ENCODE measurements at regions not wholly inside any gene's neighbourhood (a gene's known extent, or its start where the extent isn't known, plus 50 kb on each side); places are given as distances from the start of the nearest gene placed in this dataset.

DNA sequence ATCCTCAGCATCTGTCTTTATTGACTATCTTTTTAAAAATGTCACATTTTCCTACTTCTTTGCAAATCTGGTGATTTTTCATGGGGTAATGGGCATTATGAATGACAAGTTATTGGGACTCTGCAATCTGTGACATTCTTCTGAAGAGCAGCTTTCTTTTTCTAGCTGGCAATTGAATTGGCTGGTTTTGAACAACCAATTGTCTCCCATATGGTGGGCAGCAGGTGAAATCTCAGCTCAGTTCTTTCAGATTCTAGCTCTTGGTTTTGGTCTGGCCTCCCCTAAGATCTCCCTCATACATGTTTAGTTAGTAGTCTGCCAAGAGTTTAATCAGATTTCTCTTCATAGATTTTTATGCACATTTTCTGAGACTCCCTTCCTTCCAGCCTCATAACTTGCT is 107.9 kb upstream of the EPB41L3 start:
- no peak for DNase-seq
- no peaks in the 10 kb centered on the region for H3K4me1 ChIP-seq (ENCODE audit: control insufficient read depth, insufficient read depth, low read length)
- H3K4me3 ChIP-seq (ENCODE audit: low read length) = no peak overlapping the region
- no peak overlapping the region for H3K27ac ChIP-seq (ENCODE audit: low read length)
- no peaks in the 10 kb centered on the region for H3K27me3 ChIP-seq (ENCODE audit: control insufficient read depth, insufficient read depth, low read length)
- H3K9me3 ChIP-seq (replicated peaks; ENCODE audit: control insufficient read depth, low read depth, low read length) = no peaks in the 10 kb centered on the region
- H3K36me3 ChIP-seq (ENCODE audit: control insufficient read depth, insufficient read depth, low read length) = no peaks in the 10 kb centered on the region

GRCh38 chr18:5649439-5649838 is 105.6 kb upstream of the EPB41L3 start:
- Histone ChIP-seq H3K27me3 (ENCODE audit: control insufficient read depth, insufficient read depth, low read length) (no peaks in the 10 kb centered on the region), H3K9me3 (replicated peaks; ENCODE audit: control insufficient read depth, low read depth, low read length) (no peaks in the 10 kb centered on the region), H3K36me3 (ENCODE audit: control insufficient read depth, insufficient read depth, low read length) (no peaks in the 10 kb centered on the region), H3K4me3 (ENCODE audit: low read length) (no peak overlapping the region), H3K27ac (ENCODE audit: low read length) (no peak overlapping the region), H3K4me1 (ENCODE audit: control insufficient read depth, insufficient read depth, low read length) (no peaks in the 10 kb centered on the region)
- WGBS (ENCODE audit: insufficient coverage) = 93% methylated on average over 4 of the region's 8 CpGs
- no peak for DNase-seq

DNA sequence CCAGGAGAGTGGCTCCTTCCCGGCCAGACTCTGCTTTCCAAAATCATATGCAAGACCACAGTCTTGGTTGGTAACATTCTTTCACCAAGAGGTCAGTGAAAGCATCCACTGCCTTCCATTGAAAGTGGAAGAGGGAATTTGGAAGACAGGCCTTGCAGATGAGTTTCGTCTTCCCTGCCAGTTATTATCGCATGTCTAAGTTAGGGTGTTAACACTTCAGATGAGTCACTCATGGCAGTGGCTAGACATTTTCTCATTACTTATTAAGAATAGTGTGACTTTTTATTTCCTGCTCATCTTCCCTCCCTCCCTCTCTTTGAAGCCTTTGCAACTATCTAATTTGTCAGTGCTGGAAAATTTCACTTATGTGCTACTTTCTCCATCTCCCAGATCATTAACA is 102.9 kb upstream of the EPB41L3 start:
- no peak overlapping the region for H3K4me3 ChIP-seq (ENCODE audit: low read length)
- H3K27ac ChIP-seq (ENCODE audit: low read length) = no peak overlapping the region
- no peaks in the 10 kb centered on the region for H3K4me1 ChIP-seq (ENCODE audit: control insufficient read depth, insufficient read depth, low read length)
- no peaks in the 10 kb centered on the region for H3K27me3 ChIP-seq (ENCODE audit: control insufficient read depth, insufficient read depth, low read length)
- WGBS (ENCODE audit: insufficient coverage) = 70% methylated on average over 2 of the region's 3 CpGs
- peak; percentile 35 for DNase-seq
- H3K36me3 ChIP-seq (ENCODE audit: control insufficient read depth, insufficient read depth, low read length) = no peaks in the 10 kb centered on the region
- H3K9me3 ChIP-seq (replicated peaks; ENCODE audit: control insufficient read depth, low read depth, low read length) = no peaks in the 10 kb centered on the region

GRCh38 chr18:5643288-5643687 is 99.5 kb upstream of the EPB41L3 start:
- no peaks in the 10 kb centered on the region for H3K36me3 ChIP-seq (ENCODE audit: control insufficient read depth, insufficient read depth, low read length)
- no peak overlapping the region for H3K4me3 ChIP-seq (ENCODE audit: low read length)
- WGBS (ENCODE audit: insufficient coverage) = 94% methylated on average over 3 of the region's 7 CpGs
- no peaks in the 10 kb centered on the region for H3K9me3 ChIP-seq (replicated peaks; ENCODE audit: control insufficient read depth, low read depth, low read length)
- H3K27me3 ChIP-seq (ENCODE audit: control insufficient read depth, insufficient read depth, low read length) = peaks cover 2% of the 10 kb centered on the region
- no peak for DNase-seq
- no peak overlapping the region for H3K27ac ChIP-seq (ENCODE audit: low read length)
- no peaks in the 10 kb centered on the region for H3K4me1 ChIP-seq (ENCODE audit: control insufficient read depth, insufficient read depth, low read length)

DNA sequence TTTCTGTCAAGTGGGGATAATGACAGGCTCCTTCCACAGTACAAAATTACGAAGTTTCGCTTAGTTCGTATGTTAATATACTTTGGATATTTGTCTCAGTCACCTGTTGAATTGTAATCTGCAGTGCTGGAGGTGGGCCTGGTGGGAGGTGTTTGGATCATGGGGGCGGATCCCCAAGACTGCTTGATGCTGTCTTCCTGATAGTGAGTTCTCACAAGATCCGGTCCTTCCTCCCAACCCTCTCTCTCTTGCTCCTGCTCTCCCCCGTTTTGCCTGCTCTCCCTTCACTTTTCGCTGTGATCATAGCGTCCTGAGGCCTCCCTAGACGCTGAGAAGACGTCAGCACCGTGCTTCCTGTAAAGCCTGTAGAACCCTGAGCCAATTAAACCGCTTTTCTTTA is 97.1 kb upstream of the EPB41L3 start:
- Histone ChIP-seq H3K27ac (ENCODE audit: low read length) (no peak overlapping the region), H3K4me1 (ENCODE audit: control insufficient read depth, insufficient read depth, low read length) (no peaks in the 10 kb centered on the region), H3K27me3 (ENCODE audit: control insufficient read depth, insufficient read depth, low read length) (peaks cover 2% of the 10 kb centered on the region), H3K36me3 (ENCODE audit: control insufficient read depth, insufficient read depth, low read length) (no peaks in the 10 kb centered on the region), H3K4me3 (ENCODE audit: low read length) (no peak overlapping the region), H3K9me3 (replicated peaks; ENCODE audit: control insufficient read depth, low read depth, low read length) (no peaks in the 10 kb centered on the region)
- no peak for DNase-seq
- 51% methylated on average over 7 of the region's 12 CpGs for WGBS (ENCODE audit: insufficient coverage)

DNA sequence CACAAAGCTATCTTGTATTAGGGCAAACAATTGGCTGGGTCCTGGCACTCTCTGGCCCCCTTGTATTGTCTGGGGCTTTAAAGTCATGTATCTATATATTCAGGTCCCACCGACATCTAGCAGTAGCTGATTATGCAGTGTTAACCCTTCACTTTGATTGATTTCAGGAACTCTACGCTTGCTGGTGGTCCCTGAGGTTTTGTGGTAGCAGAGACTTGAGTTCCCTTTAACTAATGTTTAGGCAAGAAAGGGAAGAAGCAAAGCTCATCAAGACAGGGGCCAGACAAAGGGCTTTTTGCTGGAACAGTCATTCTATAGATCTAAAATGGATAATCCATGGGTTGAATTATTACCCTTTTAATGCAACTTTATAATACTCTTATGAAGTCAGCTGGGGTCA is 95.3 kb upstream of the EPB41L3 start:
- DNase-seq = no peak
- Histone ChIP-seq H3K27ac (ENCODE audit: low read length) (no peak overlapping the region), H3K27me3 (ENCODE audit: control insufficient read depth, insufficient read depth, low read length) (peaks cover 4% of the 10 kb centered on the region), H3K4me3 (ENCODE audit: low read length) (no peak overlapping the region), H3K9me3 (replicated peaks; ENCODE audit: control insufficient read depth, low read depth, low read length) (no peaks in the 10 kb centered on the region), H3K4me1 (ENCODE audit: control insufficient read depth, insufficient read depth, low read length) (no peaks in the 10 kb centered on the region), H3K36me3 (ENCODE audit: control insufficient read depth, insufficient read depth, low read length) (no peaks in the 10 kb centered on the region)
- WGBS (ENCODE audit: insufficient coverage) = no CpG with 5 or more reads among the region's 2 CpGs

DNA sequence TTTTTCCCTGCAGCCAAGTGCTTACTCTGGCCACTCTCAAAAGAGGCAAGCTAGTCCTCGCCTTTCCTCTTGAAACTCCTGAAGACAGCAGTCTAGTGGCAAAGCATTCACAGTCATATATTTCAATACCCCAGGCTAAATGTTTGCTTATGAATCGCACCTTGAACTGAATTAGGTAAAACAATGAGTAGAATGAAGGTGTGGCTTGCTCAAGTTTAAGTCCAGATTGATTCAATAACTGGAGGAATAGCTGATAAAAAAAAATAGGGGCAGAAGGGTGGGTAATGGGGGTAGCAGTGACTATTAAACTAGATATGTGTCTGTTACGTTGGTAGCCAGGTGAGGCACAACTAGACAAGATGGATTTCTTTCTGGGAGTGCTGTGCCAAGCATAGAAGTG is 88.2 kb upstream of the EPB41L3 start:
- Histone ChIP-seq H3K9me3 (replicated peaks; ENCODE audit: control insufficient read depth, low read depth, low read length) (no peaks in the 10 kb centered on the region), H3K27ac (ENCODE audit: low read length) (no peak overlapping the region), H3K4me1 (ENCODE audit: control insufficient read depth, insufficient read depth, low read length) (peaks cover 23% of the 10 kb centered on the region), H3K27me3 (ENCODE audit: control insufficient read depth, insufficient read depth, low read length) (peaks cover 33% of the 10 kb centered on the region), H3K36me3 (ENCODE audit: control insufficient read depth, insufficient read depth, low read length) (no peaks in the 10 kb centered on the region), H3K4me3 (ENCODE audit: low read length) (no peak overlapping the region)
- 81% methylated on average over 2 of the region's 3 CpGs for WGBS (ENCODE audit: insufficient coverage)
- DNase-seq = no peak

- Histone ChIP-seq H3K9me3 (replicated peaks; ENCODE audit: control insufficient read depth, low read depth, low read length) (no peaks in the 10 kb centered on the region), H3K4me1 (ENCODE audit: control insufficient read depth, insufficient read depth, low read length) (peaks cover 23% of the 10 kb centered on the region), H3K27ac (ENCODE audit: low read length) (no peak overlapping the region), H3K27me3 (ENCODE audit: control insufficient read depth, insufficient read depth, low read length) (peaks cover 37% of the 10 kb centered on the region), H3K36me3 (ENCODE audit: control insufficient read depth, insufficient read depth, low read length) (no peaks in the 10 kb centered on the region), H3K4me3 (ENCODE audit: low read length) (no peak overlapping the region)
- DNase-seq = peak; percentile 78
- 28% methylated on average over 11 of the region's 12 CpGs for whole genome bisulfite sequencing (ENCODE audit: insufficient coverage)
Measured at GRCh38 chr18:5630900-5631413, 87.2 kb upstream of the EPB41L3 start.

GRCh38 chr18:5630057-5630899 is 86.5 kb upstream of the EPB41L3 start:
- Histone ChIP-seq H3K4me3 (ENCODE audit: low read length) (peak overlapping the region; percentile 63), H3K36me3 (ENCODE audit: control insufficient read depth, insufficient read depth, low read length) (no peaks in the 10 kb centered on the region), H3K4me1 (ENCODE audit: control insufficient read depth, insufficient read depth, low read length) (peaks cover 23% of the 10 kb centered on the region), H3K9me3 (replicated peaks; ENCODE audit: control insufficient read depth, low read depth, low read length) (no peaks in the 10 kb centered on the region), H3K27ac (ENCODE audit: low read length) (peak overlapping the region; percentile 13), H3K27me3 (ENCODE audit: control insufficient read depth, insufficient read depth, low read length) (peaks cover 37% of the 10 kb centered on the region)
- under 1% methylated on average over 64 of the region's 79 CpGs for WGBS (ENCODE audit: insufficient coverage)
- peak; percentile 87 for DNase-seq

DNA sequence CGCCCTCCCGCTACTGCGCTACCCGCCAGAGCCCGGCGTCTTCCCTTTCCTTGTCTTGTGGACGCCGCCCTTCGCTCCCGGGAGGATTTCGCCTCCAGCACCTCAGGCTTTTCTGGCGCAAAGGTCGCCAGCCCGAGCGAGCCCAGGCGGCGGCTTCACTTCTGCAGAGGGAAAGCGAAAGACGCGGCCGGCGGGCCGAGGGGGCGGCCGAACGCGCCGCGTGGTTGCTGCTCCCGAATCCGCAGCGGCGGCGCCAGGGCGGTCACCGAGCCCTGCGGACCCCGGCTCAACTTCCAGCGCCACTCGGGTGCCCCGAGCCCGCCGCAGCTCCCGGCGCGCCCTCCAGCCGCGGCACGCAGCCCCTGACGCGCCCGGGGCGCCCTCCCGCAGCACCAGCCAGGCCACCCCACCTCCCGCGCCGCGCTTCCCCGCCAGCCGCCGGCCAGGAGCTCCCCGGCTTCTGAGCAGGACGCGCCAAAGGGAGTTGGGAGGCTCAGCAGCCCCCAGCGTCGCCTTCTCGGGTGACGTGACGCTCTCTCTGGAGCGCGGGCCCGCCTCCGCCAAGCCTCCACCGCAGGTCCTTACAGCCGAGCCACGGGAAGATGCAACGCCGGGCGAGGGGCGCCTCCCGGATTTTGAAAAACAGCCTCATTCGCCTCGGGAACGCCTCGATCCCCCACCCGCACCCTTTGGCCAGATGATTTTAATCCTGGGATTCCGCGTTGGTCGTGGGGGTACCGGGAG is 84.9 kb upstream of the EPB41L3 start:
- Histone ChIP-seq H3K4me1 (ENCODE audit: control insufficient read depth, insufficient read depth, low read length) (peaks cover 23% of the 10 kb centered on the region), H3K9me3 (replicated peaks; ENCODE audit: control insufficient read depth, low read depth, low read length) (no peaks in the 10 kb centered on the region), H3K27ac (ENCODE audit: low read length) (no peak overlapping the region), H3K4me3 (ENCODE audit: low read length) (peak overlapping the region; percentile 63), H3K27me3 (ENCODE audit: control insufficient read depth, insufficient read depth, low read length) (peaks cover 38% of the 10 kb centered on the region), H3K36me3 (ENCODE audit: control insufficient read depth, insufficient read depth, low read length) (no peaks in the 10 kb centered on the region)
- peak; percentile 64 for DNase-seq
- under 1% methylated on average over 90 of the region's 90 CpGs for WGBS (ENCODE audit: insufficient coverage)

All from muscle of leg (tissue), 3 donors.